PC-9 (cell line): ENCODE measurements at regions not wholly inside any gene's neighbourhood (a gene's known extent, or its start where the extent isn't known, plus 50 kb on each side); places are given as distances from the start of the nearest gene placed in this dataset.

ENCODE experiments used
- BruUV-seq: library from RNA; stranded (reverse); fragments of 400-500 nt; replicated peaks from 2 replicates; lab custom pipeline; 2021; lab: Mats Ljungman, UMichigan
- CTCF ChIA-PET: fragments of 300-600 bp; sonication (Branson Sonifier 250); formaldehyde crosslinking; loops from one replicate; lab custom pipeline; 2022; ENCODE audit warnings: antibody characterized with exemption; lab: Charles Lee
- POLR2A ChIA-PET: fragments of 300-600 bp; sonication (Branson Sonifier 250); formaldehyde crosslinking; loops from one replicate; lab custom pipeline; 2022; ENCODE audit warnings: antibody characterized with exemption; ENCODE audit not compliant: unreplicated experiment; lab: Charles Lee
- DNase-seq, 2 experiments: peaks; one replicate each; pipeline versions ENCODE4 v3.0.0 to v3.0.0-alpha.2; 2015 to 2022; ENCODE audit warnings: mixed read lengths in 1 of 2
- H2AFZ ChIP-seq: fragments of 200-600 bp; sonication (generic); 2 replicates; pipeline ENCODE4 v1.8.1; 2017; ENCODE audit warnings: antibody characterized with exemption
- H3F3A ChIP-seq: fragments of 200-600 bp; sonication (generic); 2 replicates; pipeline ENCODE4 v1.8.1; 2017; ENCODE audit warnings: antibody characterized with exemption, mild to moderate bottlenecking, low read depth; ENCODE audit not compliant: insufficient read depth
- H3K27ac ChIP-seq: fragments of 200-600 bp; sonication (generic); 2 replicates; pipeline ENCODE4 v1.6.1; 2016; ENCODE audit warnings: mixed run types
- H3K27me3 ChIP-seq: fragments of 200-600 bp; sonication (generic); 2 replicates; pipeline ENCODE4 v1.6.1; 2016; ENCODE audit warnings: low read depth, mixed run types; ENCODE audit not compliant: insufficient read depth
- H3K36me3 ChIP-seq: fragments of 200-600 bp; sonication (generic); 2 replicates; pipeline ENCODE4 v1.6.1; 2016; ENCODE audit warnings: low read depth, mixed run types
- H3K4me1 ChIP-seq: fragments of 200-600 bp; sonication (generic); replicated peaks from 2 replicates; pipeline ENCODE4 v1.6.1; 2016; ENCODE audit warnings: mixed run types; ENCODE audit not compliant: insufficient read depth
- H3K4me2 ChIP-seq: fragments of 200-600 bp; sonication (generic); 2 replicates; pipeline ENCODE4 v1.6.1; 2017; ENCODE audit warnings: mixed run types
- H3K4me3 ChIP-seq: fragments of 200-600 bp; sonication (generic); 2 replicates; pipeline ENCODE4 v1.6.1; 2016; ENCODE audit warnings: mixed run types
- H3K79me2 ChIP-seq: fragments of 200-600 bp; sonication (generic); 2 replicates; pipeline ENCODE4 v1.6.1; 2017; ENCODE audit warnings: low read depth, mixed run types
- H3K9me2 ChIP-seq: fragments of 200-600 bp; sonication (generic); 2 replicates; pipeline ENCODE4 v1.8.1; 2017; ENCODE audit warnings: mild to moderate bottlenecking; ENCODE audit not compliant: insufficient read depth
- H3K9me3 ChIP-seq: fragments of 200-600 bp; sonication (generic); 2 replicates; pipeline ENCODE4 v1.8.1; 2016; ENCODE audit warnings: low read depth; ENCODE audit not compliant: insufficient read depth
- H4K20me1 ChIP-seq: fragments of 200-600 bp; sonication (generic); 2 replicates; pipeline ENCODE4 v1.8.1; 2017; ENCODE audit not compliant: insufficient read depth
- CTCF ChIP-seq: fragments of 200-600 bp; sonication (generic); conservative IDR thresholded peaks from 2 replicates; pipeline ENCODE4 v1.6.1; 2017; ENCODE audit warnings: mixed run types, antibody characterized with exemption, mild to moderate bottlenecking, moderate library complexity
- EZH2 ChIP-seq: fragments of 200-600 bp; sonication (generic); IDR thresholded peaks from 2 replicates; pipeline ENCODE4 v1.8.0; 2017; ENCODE audit warnings: antibody characterized with exemption, low read depth
- intact Hi-C: fragments of 100-400 bp; cut with micrococcal nuclease; formaldehyde crosslinking; loops from one replicate; pipeline ENCODE4 v1.10.0; 2022; ENCODE audit not compliant: unreplicated experiment

- Histone ChIP-seq H3K36me3 (no peaks in the 10 kb centered on the region), H3K4me3 (no peak overlapping the region), H3K79me2 (no peaks in the 10 kb centered on the region), H3K9me3 (no peaks in the 10 kb centered on the region; the same call in 1 of the 2 replicates), H3F3A (peaks cover 32% of the 10 kb centered on the region), H2AFZ (no peak overlapping the region), H3K9me2 (no peaks in the 10 kb centered on the region), H3K4me1 (peaks cover 46% of the 10 kb centered on the region), H3K4me2 (peak overlapping the region; percentile 55), H4K20me1 (no peaks in the 10 kb centered on the region), H3K27me3 (no peaks in the 10 kb centered on the region), H3K27ac (peak overlapping the region; percentile 15; the same call in 1 of the 2 replicates)
- DNase-seq, result peak in 1 of 2 experiments; percentile 23
- BruUV-seq, result no TSS peak
- intact Hi-C loops, result no loop called here
- ChIA-PET CTCF (no interaction called here), POLR2A (no interaction called here)
- TF ChIP-seq EZH2 (no peak), CTCF (no peak)
These were observed 61.6 kb upstream of the PLET1 start for GRCh38 chr11:112322173-112322790.

GRCh38 chr11:112334381-112334780, 73.7 kb upstream of the PLET1 start:
- BruUV-seq, result no TSS peak
- DNase-seq, result peak; percentile 14 to 39

GRCh38 chr11:112336356-112336886, 75.8 kb upstream of the PLET1 start:
- no TSS peak for BruUV-seq

More at GRCh38 chr11:112334381-112334780, 73.7 kb upstream of the PLET1 start:
- Histone ChIP-seq H3K4me1 (no peaks in the 10 kb centered on the region), H4K20me1 (no peaks in the 10 kb centered on the region), H3K36me3 (no peaks in the 10 kb centered on the region), H3K4me3 (no peak overlapping the region), H3K79me2 (no peaks in the 10 kb centered on the region), H3K9me2 (no peaks in the 10 kb centered on the region), H2AFZ (no peak overlapping the region), H3F3A (no peaks in the 10 kb centered on the region), H3K4me2 (no peak overlapping the region), H3K27me3 (peaks cover 7% of the 10 kb centered on the region), H3K9me3 (no peaks in the 10 kb centered on the region), H3K27ac (no peak overlapping the region)
- POLR2A ChIA-PET, result interaction anchor here (0.6 kb wide), 1 partner anchor 269 kb away, joined by 19 read pairs; no protein-coding TSS in a partner anchor
- intact Hi-C loops, result no loop called here
- CTCF ChIA-PET, result no interaction called here
- TF ChIP-seq EZH2 (no peak), CTCF (no peak)

More at GRCh38 chr11:112336356-112336886, 75.8 kb upstream of the PLET1 start:
- Histone ChIP-seq H2AFZ (no peak overlapping the region), H3K36me3 (no peaks in the 10 kb centered on the region), H3F3A (no peaks in the 10 kb centered on the region), H3K27ac (no peak overlapping the region), H3K9me3 (no peaks in the 10 kb centered on the region), H3K9me2 (no peaks in the 10 kb centered on the region), H4K20me1 (no peaks in the 10 kb centered on the region), H3K79me2 (no peaks in the 10 kb centered on the region), H3K4me3 (no peak overlapping the region), H3K4me1 (no peaks in the 10 kb centered on the region), H3K4me2 (no peak overlapping the region), H3K27me3 (peaks cover 10% of the 10 kb centered on the region)
- no peak for DNase-seq
- intact Hi-C loops, result no loop called here
- CTCF ChIA-PET, result no interaction called here
- POLR2A ChIA-PET, result no interaction called here
- TF ChIP-seq EZH2 (no peak), CTCF (no peak)
